ENCODE measurements at regions not wholly inside any gene's neighbourhood (a gene's known extent, or its start where the extent isn't known, plus 50 kb on each side); places are given as distances from the start of the nearest gene placed in this dataset.

DNA sequence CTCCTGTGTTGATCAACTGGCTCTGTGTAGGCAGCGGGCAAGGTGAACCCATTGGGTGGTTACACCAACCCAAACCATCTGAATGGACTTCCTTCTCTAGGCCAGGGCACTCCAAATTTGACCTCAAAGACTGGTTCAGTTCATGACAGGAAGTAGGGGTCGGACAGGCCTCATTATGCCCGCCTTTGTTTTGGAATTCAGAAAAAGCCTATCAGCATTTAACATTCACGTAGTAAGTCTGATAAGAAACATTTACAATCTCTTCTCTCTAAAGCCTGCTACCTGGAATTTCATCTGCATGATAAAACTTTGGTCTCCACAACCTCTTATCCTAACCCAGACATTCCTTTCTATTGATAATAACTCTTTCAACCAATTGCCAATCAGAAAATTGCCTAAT is 97.1 kb upstream of the ETV3 start:
- Histone ChIP-seq H3K27me3 (ENCODE audit: control insufficient read depth, insufficient read depth, low read length) (no peaks in the 10 kb centered on the region), H3K27ac (ENCODE audit: low read length) (no peak overlapping the region), H3K4me3 (ENCODE audit: low read length) (no peak overlapping the region), H3K36me3 (ENCODE audit: control insufficient read depth, insufficient read depth, low read length) (no peaks in the 10 kb centered on the region), H3K4me1 (ENCODE audit: control insufficient read depth, insufficient read depth, low read length) (no peaks in the 10 kb centered on the region), H3K9me3 (replicated peaks; ENCODE audit: control insufficient read depth, low read depth, low read length) (no peaks in the 10 kb centered on the region)
- no peak for DNase-seq
- 73% methylated on average over 2 of the region's 4 CpGs for WGBS (ENCODE audit: insufficient coverage)

DNA sequence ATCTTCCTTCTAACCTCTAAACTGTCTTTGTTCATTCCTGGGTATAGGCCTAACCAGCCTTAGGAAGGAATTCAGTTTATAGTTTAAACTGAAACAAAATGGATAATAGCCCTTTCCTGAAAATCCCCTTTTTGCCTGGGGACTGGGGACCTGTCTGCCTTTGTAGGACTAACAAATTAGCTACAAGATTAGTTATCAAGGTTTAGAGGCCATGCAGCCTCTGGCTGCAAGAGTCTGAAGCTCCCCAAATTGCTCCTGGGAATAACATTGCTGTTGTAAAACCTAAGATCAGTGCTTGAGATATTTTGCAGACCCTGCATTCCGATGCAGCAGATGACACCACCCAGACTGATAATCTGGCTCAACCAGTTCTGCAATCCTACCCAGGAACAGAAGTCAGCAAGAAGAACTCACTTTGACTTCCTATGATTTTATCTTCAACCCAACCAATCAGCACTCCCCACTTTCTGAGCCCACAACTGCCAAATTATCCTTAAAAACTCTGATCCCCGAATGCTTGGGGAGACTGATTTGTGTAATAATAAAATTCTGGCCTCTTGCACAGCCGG is 96.6 kb upstream of the ETV3 start:
- H3K27me3 ChIP-seq (ENCODE audit: control insufficient read depth, insufficient read depth, low read length), result no peaks in the 10 kb centered on the region
- no peak overlapping the region for H3K27ac ChIP-seq (ENCODE audit: low read length)
- H3K36me3 ChIP-seq (ENCODE audit: control insufficient read depth, insufficient read depth, low read length), result no peaks in the 10 kb centered on the region
- 40% methylated on average over 2 of the region's 3 CpGs for WGBS (ENCODE audit: insufficient coverage)
- H3K9me3 ChIP-seq (replicated peaks; ENCODE audit: control insufficient read depth, low read depth, low read length), result no peaks in the 10 kb centered on the region
- H3K4me1 ChIP-seq (ENCODE audit: control insufficient read depth, insufficient read depth, low read length), result no peaks in the 10 kb centered on the region
- H3K4me3 ChIP-seq (ENCODE audit: low read length), result no peak overlapping the region
- DNase-seq, result no peak

DNA sequence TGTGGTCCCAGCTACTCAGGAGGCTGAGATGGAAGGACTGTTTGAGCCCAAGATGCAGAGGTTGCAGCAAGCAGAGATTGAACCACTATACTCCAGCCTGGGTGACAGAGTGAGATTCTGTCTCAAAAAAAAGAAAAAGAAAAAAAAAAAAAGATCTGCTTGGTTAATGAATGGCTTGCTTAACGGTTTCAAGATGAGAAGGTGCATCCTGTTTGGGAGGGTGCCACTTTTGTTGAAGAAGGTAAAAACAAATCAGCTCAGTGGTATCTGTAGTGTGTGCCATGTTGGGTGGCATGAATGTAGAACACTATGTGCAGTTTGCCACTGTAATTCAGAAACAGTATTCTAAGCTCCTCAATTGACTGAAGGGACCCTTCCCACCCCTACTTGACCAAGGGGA is 94.9 kb upstream of the ETV3 start:
- no peak overlapping the region for H3K27ac ChIP-seq (ENCODE audit: low read length)
- no peaks in the 10 kb centered on the region for H3K9me3 ChIP-seq (replicated peaks; ENCODE audit: control insufficient read depth, low read depth, low read length)
- H3K27me3 ChIP-seq (ENCODE audit: control insufficient read depth, insufficient read depth, low read length), result no peaks in the 10 kb centered on the region
- H3K4me3 ChIP-seq (ENCODE audit: low read length), result no peak overlapping the region
- no peak for DNase-seq
- no peaks in the 10 kb centered on the region for H3K36me3 ChIP-seq (ENCODE audit: control insufficient read depth, insufficient read depth, low read length)
- H3K4me1 ChIP-seq (ENCODE audit: control insufficient read depth, insufficient read depth, low read length), result no peaks in the 10 kb centered on the region
- WGBS (ENCODE audit: insufficient coverage), result 71% methylated on average over 1 of the region's 1 CpG

DNA sequence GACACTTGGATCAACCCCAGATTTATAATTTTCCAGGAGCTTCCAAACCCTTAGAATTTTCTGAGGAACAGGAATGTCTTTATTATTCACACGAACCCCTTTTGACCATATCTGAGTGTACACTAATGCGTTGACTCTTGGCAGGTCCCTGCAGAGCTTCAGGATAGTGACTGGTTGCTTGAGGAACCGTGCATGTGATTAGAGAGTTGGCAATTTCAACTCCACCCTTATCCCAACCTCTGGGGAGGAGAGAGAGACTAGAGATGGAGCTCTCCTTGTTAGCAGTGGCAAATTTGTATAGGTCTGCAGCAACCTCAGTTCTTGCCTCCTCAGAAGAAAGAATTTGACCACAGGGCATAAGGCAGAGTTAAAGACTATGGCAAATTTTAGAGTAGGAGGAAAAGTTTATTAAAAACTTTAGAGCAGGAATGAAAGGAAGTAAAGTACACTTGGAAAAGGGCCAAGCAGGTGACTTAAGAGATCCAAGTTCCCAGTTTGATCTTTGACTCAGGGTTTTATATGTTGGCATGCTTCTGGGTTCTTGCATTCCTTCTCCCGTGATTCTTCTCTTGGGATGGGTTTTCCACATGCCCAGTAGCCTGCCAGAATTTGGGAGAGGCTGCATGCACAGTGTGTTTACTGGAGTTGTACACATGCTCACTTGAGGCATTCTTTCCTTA is 93.8 kb upstream of the ETV3 start:
- Histone ChIP-seq H3K4me3 (ENCODE audit: low read length) (no peak overlapping the region), H3K4me1 (ENCODE audit: control insufficient read depth, insufficient read depth, low read length) (no peaks in the 10 kb centered on the region), H3K27ac (ENCODE audit: low read length) (no peak overlapping the region), H3K36me3 (ENCODE audit: control insufficient read depth, insufficient read depth, low read length) (no peaks in the 10 kb centered on the region), H3K9me3 (replicated peaks; ENCODE audit: control insufficient read depth, low read depth, low read length) (no peaks in the 10 kb centered on the region), H3K27me3 (ENCODE audit: control insufficient read depth, insufficient read depth, low read length) (no peaks in the 10 kb centered on the region)
- DNase-seq, result no peak
- no CpG with 5 or more reads among the region's 4 CpGs for WGBS (ENCODE audit: insufficient coverage)

DNA sequence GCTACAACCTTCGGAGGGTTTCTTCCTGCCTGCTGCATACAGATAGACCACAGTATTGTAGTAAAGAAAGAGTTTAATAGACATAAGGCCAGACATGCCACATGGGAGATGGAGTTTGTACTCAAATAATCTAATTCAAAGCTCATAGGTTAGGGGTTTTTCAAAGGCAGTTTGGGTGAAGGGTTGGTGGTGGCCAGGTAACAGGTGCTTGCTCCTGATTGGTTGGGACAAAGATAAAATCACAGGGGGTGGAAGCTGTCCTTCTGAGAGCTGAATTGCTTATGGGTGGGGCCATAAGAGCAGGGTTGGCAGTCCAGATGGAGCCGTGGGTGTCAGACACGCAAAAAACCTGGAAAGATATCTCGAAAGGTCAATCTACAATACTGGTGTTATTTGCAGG is 92.3 kb upstream of the ETV3 start:
- Histone ChIP-seq H3K9me3 (replicated peaks; ENCODE audit: control insufficient read depth, low read depth, low read length) (no peaks in the 10 kb centered on the region), H3K4me1 (ENCODE audit: control insufficient read depth, insufficient read depth, low read length) (no peaks in the 10 kb centered on the region), H3K4me3 (ENCODE audit: low read length) (no peak overlapping the region), H3K27me3 (ENCODE audit: control insufficient read depth, insufficient read depth, low read length) (no peaks in the 10 kb centered on the region), H3K36me3 (ENCODE audit: control insufficient read depth, insufficient read depth, low read length) (no peaks in the 10 kb centered on the region), H3K27ac (ENCODE audit: low read length) (no peak overlapping the region)
- WGBS (ENCODE audit: insufficient coverage), result no CpG with 5 or more reads among the region's 4 CpGs
- no peak for DNase-seq

DNA sequence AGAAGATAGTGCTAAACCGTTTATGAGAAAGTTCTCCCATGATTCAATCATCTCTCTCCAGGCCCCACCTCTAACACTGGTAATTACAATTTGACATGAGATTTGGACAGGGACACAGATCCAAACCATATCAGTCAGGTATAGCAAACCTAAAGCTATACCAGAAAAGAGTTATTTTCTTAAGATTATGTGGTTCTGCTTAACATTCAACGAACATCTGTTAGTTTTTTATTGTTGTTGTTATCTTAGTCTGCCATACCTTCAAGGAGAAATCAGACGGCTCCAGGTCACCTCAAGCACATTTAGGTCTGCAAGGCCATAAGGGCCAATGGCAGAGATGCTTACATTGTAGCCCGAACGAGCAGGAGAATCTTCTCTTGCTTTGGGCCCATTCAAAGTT is 89.5 kb upstream of the ETV3 start:
- 74% methylated on average over 3 of the region's 5 CpGs for whole genome bisulfite sequencing (ENCODE audit: insufficient coverage)
- no peaks in the 10 kb centered on the region for H3K9me3 ChIP-seq (replicated peaks; ENCODE audit: control insufficient read depth, low read depth, low read length)

DNA sequence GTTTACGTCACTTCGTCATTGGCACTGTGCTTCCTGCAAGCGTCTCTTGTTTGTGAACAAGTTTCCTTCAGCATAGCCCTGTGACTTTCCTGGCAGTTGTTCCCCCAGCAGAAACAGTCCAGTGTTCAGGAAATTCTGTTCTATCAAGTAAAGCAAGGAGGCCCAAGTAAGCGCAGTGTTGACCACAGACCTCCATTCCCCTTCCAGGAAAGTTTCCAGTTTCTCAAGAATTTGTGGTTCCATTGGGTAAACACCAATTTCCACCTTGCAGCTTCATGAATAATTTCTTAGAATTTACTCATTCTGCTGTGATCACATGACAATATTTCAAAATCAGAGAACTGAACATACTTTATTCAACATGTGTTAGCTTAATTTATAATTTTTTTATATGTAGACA is 88.5 kb upstream of the ETV3 start:
- H3K9me3 ChIP-seq (replicated peaks; ENCODE audit: control insufficient read depth, low read depth, low read length), result no peaks in the 10 kb centered on the region
- H3K27me3 ChIP-seq (ENCODE audit: control insufficient read depth, insufficient read depth, low read length), result no peaks in the 10 kb centered on the region
- no peaks in the 10 kb centered on the region for H3K36me3 ChIP-seq (ENCODE audit: control insufficient read depth, insufficient read depth, low read length)
- no peak overlapping the region for H3K27ac ChIP-seq (ENCODE audit: low read length)
- no peak for DNase-seq
- WGBS (ENCODE audit: insufficient coverage), result 94% methylated on average over 4 of the region's 4 CpGs
- no peak overlapping the region for H3K4me3 ChIP-seq (ENCODE audit: low read length)
- H3K4me1 ChIP-seq (ENCODE audit: control insufficient read depth, insufficient read depth, low read length), result no peaks in the 10 kb centered on the region

More for the DNA sequence above, 89.5 kb upstream of the ETV3 start:
- Histone ChIP-seq H3K27ac (ENCODE audit: low read length) (no peak overlapping the region), H3K36me3 (ENCODE audit: control insufficient read depth, insufficient read depth, low read length) (no peaks in the 10 kb centered on the region), H3K4me3 (ENCODE audit: low read length) (no peak overlapping the region), H3K27me3 (ENCODE audit: control insufficient read depth, insufficient read depth, low read length) (no peaks in the 10 kb centered on the region), H3K4me1 (ENCODE audit: control insufficient read depth, insufficient read depth, low read length) (no peaks in the 10 kb centered on the region)
- DNase-seq, result no peak

DNA sequence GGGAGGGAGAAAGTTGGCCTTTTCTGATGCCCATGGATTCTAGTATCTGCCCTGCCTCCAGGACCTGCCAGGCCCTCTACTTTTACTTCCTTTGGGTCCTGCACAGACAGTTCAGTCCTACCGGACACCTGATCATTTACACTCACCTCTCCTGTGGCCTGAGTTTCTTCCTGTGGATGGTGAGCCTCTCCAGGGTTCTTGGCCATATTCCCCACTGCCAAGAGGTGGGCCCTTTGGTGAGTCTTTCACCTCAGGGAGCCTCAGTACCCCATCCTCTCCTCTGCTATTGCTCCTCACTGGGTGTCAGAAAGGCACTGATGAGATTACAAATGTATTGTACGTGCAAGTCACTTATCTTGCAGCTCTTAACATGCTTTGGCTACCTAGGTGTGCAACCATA is 81.4 kb upstream of the ETV3 start:
- 73% methylated on average over 2 of the region's 2 CpGs for WGBS (ENCODE audit: insufficient coverage)
- H3K27me3 ChIP-seq (ENCODE audit: control insufficient read depth, insufficient read depth, low read length), result peaks cover 3% of the 10 kb centered on the region
- H3K9me3 ChIP-seq (replicated peaks; ENCODE audit: control insufficient read depth, low read depth, low read length), result no peaks in the 10 kb centered on the region
- DNase-seq, result no peak
- H3K4me1 ChIP-seq (ENCODE audit: control insufficient read depth, insufficient read depth, low read length), result no peaks in the 10 kb centered on the region
- H3K36me3 ChIP-seq (ENCODE audit: control insufficient read depth, insufficient read depth, low read length), result no peaks in the 10 kb centered on the region
- H3K4me3 ChIP-seq (ENCODE audit: low read length), result no peak overlapping the region
- no peak overlapping the region for H3K27ac ChIP-seq (ENCODE audit: low read length)

DNA sequence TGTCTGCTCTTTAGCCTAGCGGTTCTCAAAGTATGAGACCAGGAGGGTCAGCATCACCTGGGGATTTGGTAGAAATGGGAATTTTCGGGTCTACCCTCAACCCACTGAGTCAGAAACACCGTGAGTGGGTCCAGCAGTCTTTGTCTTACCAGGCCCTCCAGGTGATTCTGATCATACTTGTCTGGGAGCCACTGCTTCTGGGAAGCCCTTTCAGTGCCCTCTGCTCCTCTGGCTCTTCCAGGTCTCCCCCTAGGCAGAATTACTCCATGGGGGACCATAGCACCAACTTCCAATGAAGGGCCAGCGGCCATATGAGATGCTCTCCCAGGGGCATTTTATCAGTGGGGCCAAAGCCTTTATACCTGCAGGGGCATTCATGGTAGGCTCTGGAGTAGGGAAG is 81.0 kb upstream of the ETV3 start:
- Histone ChIP-seq H3K4me3 (ENCODE audit: low read length) (no peak overlapping the region), H3K9me3 (replicated peaks; ENCODE audit: control insufficient read depth, low read depth, low read length) (no peaks in the 10 kb centered on the region), H3K4me1 (ENCODE audit: control insufficient read depth, insufficient read depth, low read length) (no peaks in the 10 kb centered on the region), H3K27me3 (ENCODE audit: control insufficient read depth, insufficient read depth, low read length) (peaks cover 3% of the 10 kb centered on the region), H3K27ac (ENCODE audit: low read length) (no peak overlapping the region), H3K36me3 (ENCODE audit: control insufficient read depth, insufficient read depth, low read length) (no peaks in the 10 kb centered on the region)
- DNase-seq, result no peak
- 79% methylated on average over 2 of the region's 4 CpGs for WGBS (ENCODE audit: insufficient coverage)

DNA sequence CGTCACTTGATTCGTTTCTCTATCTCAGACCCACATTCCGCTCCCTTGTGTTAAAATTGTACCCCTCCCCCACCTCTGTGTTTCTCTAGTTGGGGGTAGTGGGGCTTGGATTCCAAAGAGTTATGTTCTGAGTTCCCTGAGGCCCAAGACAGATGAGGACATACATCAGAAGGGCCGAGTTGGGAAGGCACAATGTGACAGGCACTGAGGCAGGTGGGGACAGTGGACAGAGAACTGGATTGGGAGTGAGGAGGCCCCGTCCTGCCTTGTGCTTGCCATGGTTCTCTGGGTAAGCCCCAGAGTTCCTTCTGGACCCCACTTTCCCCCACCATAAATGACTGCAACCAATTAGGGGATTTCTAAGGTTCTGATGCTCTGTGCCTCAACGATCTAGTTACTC is 80.5 kb upstream of the ETV3 start:
- no peak overlapping the region for H3K27ac ChIP-seq (ENCODE audit: low read length)
- peaks cover 3% of the 10 kb centered on the region for H3K27me3 ChIP-seq (ENCODE audit: control insufficient read depth, insufficient read depth, low read length)
- 52% methylated on average over 2 of the region's 6 CpGs for WGBS (ENCODE audit: insufficient coverage)
- no peak for DNase-seq
- H3K9me3 ChIP-seq (replicated peaks; ENCODE audit: control insufficient read depth, low read depth, low read length), result no peaks in the 10 kb centered on the region
- H3K4me3 ChIP-seq (ENCODE audit: low read length), result no peak overlapping the region
- H3K4me1 ChIP-seq (ENCODE audit: control insufficient read depth, insufficient read depth, low read length), result no peaks in the 10 kb centered on the region
- H3K36me3 ChIP-seq (ENCODE audit: control insufficient read depth, insufficient read depth, low read length), result no peaks in the 10 kb centered on the region

DNA sequence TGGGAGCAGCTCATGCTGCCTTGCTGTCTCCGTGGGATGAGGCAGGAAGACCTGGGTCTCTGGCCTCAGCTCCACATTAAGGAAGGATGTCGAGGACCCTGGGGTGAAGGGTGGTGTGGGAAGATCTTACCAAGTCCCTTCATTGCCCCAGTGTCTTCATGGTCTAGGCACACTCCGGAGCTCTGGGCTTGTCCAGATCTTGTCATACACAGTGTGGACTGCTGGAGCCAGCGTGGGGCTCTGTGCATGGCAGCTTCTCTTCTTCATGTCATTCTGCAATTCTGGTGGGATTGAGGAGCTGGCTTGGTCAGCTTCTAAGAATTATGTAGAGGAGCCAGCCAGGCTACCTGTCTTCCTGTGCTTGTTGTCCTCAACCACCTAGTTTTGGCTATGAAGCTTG is 79.3 kb upstream of the ETV3 start:
- no peak for DNase-seq
- H3K4me3 ChIP-seq (ENCODE audit: low read length), result no peak overlapping the region
- 100% methylated on average over 1 of the region's 4 CpGs for WGBS (ENCODE audit: insufficient coverage)
- H3K4me1 ChIP-seq (ENCODE audit: control insufficient read depth, insufficient read depth, low read length), result no peaks in the 10 kb centered on the region
- H3K27ac ChIP-seq (ENCODE audit: low read length), result no peak overlapping the region
- no peaks in the 10 kb centered on the region for H3K36me3 ChIP-seq (ENCODE audit: control insufficient read depth, insufficient read depth, low read length)
- no peaks in the 10 kb centered on the region for H3K9me3 ChIP-seq (replicated peaks; ENCODE audit: control insufficient read depth, low read depth, low read length)
- H3K27me3 ChIP-seq (ENCODE audit: control insufficient read depth, insufficient read depth, low read length), result peaks cover 3% of the 10 kb centered on the region
